ENCODE measurements at regions not wholly inside any gene's neighbourhood (a gene's known extent, or its start where the extent isn't known, plus 50 kb on each side); places are given as distances from the start of the nearest gene placed in this dataset.
"Not testable (repeated sequence)": the region's sequence is repeated elsewhere in the genome, so short reads cannot be mapped to it uniquely, and the experiment has no call there.

GRCh38 chrY:8820032-8820431 is 517.2 kb upstream of the TSPY4 start:
- DNase-seq (ENCODE audit: low spot score), result no peak

GRCh38 chrY:8821106-8821505 is 516.2 kb upstream of the TSPY4 start:
- DNase-seq (ENCODE audit: low spot score), result no peak

GRCh38 chrY:8852278-8852677 is 485.0 kb upstream of the TSPY4 start:
- DNase-seq (ENCODE audit: low spot score), result no peak

GRCh38 chrY:8888371-8888770 is 448.9 kb upstream of the TSPY4 start:
- DNase-seq (ENCODE audit: low spot score), result no peak

GRCh38 chrY:8897876-8898275 is 439.4 kb upstream of the TSPY4 start:
- no peak for DNase-seq (ENCODE audit: low spot score)

GRCh38 chrY:8905141-8905540 is 432.1 kb upstream of the TSPY4 start:
- no peak for DNase-seq (ENCODE audit: low spot score)

GRCh38 chrY:8922576-8922975 is 414.7 kb upstream of the TSPY4 start:
- not testable (repeated sequence) for DNase-seq (ENCODE audit: low spot score)
